ENCODE measurements at regions not wholly inside any gene's neighbourhood (a gene's known extent, or its start where the extent isn't known, plus 50 kb on each side); places are given as distances from the start of the nearest gene placed in this dataset.
"Not testable (repeated sequence)": the region's sequence is repeated elsewhere in the genome, so short reads cannot be mapped to it uniquely, and the experiment has no call there.

DNA sequence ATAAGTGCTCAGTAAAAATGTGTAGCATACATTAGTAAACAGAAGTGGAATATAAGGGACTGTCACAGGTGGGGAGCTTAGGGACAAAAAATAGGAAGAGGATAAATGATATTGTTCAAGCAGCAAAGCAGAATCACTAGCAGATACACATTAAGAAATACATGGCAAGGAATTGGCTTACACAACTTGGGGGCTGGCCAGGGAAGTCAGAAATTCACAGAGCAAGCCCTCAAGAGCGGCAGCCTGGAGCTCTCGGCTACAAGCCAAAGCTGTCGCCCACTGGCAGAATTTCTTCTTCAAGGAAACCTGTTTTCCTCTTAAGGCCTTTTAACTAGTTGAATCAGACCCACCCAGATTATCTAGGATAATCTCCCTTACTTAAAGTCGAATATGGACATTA, 73.0 kb upstream of the SMIM23 start:
- Histone ChIP-seq H3K4me1 (ENCODE audit: control insufficient read depth, insufficient read depth, low read length) (no peaks in the 10 kb centered on the region), H3K9me3 (ENCODE audit: control insufficient read depth in 2 of 2, low read length in 2 of 2) (peaks cover 0 to 9% of the 10 kb centered on the region in 2 donors), H3K9ac (ENCODE audit: low read length in 2 of 2) (no peak overlapping the region), H3K4me3 (ENCODE audit: low read length in 2 of 2) (no peak overlapping the region), H3K27me3 (ENCODE audit: control insufficient read depth in 1 of 2, insufficient read depth in 2 of 2, low read length in 2 of 2) (no peaks in the 10 kb centered on the region), H3K36me3 (ENCODE audit: control insufficient read depth in 2 of 2, insufficient read depth in 2 of 2, low read length in 2 of 2) (no peaks in the 10 kb centered on the region), H3K27ac (ENCODE audit: low read length) (no peak overlapping the region)

GRCh38 chr5:171713152-171713551, 72.5 kb upstream of the SMIM23 start:
- H3K27ac ChIP-seq (ENCODE audit: low read length): no peak overlapping the region
- peaks cover 0 to 9% of the 10 kb centered on the region in 2 donors for H3K9me3 ChIP-seq (ENCODE audit: control insufficient read depth in 2 of 2, low read length in 2 of 2)
- no peak overlapping the region for H3K9ac ChIP-seq (ENCODE audit: low read length in 2 of 2)
- H3K27me3 ChIP-seq (ENCODE audit: control insufficient read depth in 1 of 2, insufficient read depth in 2 of 2, low read length in 2 of 2): no peaks in the 10 kb centered on the region
- no peaks in the 10 kb centered on the region for H3K36me3 ChIP-seq (ENCODE audit: control insufficient read depth in 2 of 2, insufficient read depth in 2 of 2, low read length in 2 of 2)
- no peaks in the 10 kb centered on the region for H3K4me1 ChIP-seq (ENCODE audit: control insufficient read depth, insufficient read depth, low read length)
- no peak overlapping the region for H3K4me3 ChIP-seq (ENCODE audit: low read length in 2 of 2)

DNA sequence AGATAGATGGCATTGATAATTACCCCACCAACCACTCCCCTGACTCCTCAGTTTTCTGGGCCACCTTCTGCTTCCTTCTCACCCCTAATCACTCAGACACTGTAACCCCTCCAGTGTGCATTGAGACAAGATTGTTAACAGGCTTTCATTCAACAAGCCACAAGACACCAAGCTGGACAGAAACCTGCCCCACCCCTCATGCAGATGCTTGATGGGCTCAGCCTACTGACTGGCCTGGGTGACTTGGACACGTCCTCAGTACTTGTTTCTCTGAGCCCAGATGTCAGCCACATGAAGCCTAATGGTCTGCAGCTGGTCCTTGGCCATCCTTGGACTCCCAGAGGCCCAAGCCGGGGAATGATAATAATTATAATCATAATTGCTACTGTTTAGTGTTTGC, 71.4 kb upstream of the SMIM23 start:
- Histone ChIP-seq H3K27ac (ENCODE audit: low read length) (no peak overlapping the region), H3K4me3 (ENCODE audit: low read length in 2 of 2) (no peak overlapping the region), H3K36me3 (ENCODE audit: control insufficient read depth in 2 of 2, insufficient read depth in 2 of 2, low read length in 2 of 2) (no peaks in the 10 kb centered on the region), H3K9ac (ENCODE audit: low read length in 2 of 2) (no peak overlapping the region), H3K27me3 (ENCODE audit: control insufficient read depth in 1 of 2, insufficient read depth in 2 of 2, low read length in 2 of 2) (no peaks in the 10 kb centered on the region), H3K4me1 (ENCODE audit: control insufficient read depth, insufficient read depth, low read length) (no peaks in the 10 kb centered on the region), H3K9me3 (ENCODE audit: control insufficient read depth in 2 of 2, low read length in 2 of 2) (peaks cover 0 to 9% of the 10 kb centered on the region in 2 donors)

- no peaks in the 10 kb centered on the region for H3K36me3 ChIP-seq (ENCODE audit: control insufficient read depth in 2 of 2, insufficient read depth in 2 of 2, low read length in 2 of 2)
- H3K9ac ChIP-seq (ENCODE audit: low read length in 2 of 2): no peak overlapping the region
Measured at GRCh38 chr5:171714851-171715250, 70.8 kb upstream of the SMIM23 start.

GRCh38 chr5:171715551-171715950, 70.1 kb upstream of the SMIM23 start:
- Histone ChIP-seq H3K36me3 (ENCODE audit: control insufficient read depth in 2 of 2, insufficient read depth in 2 of 2, low read length in 2 of 2) (no peaks in the 10 kb centered on the region), H3K9ac (ENCODE audit: low read length in 2 of 2) (no peak overlapping the region), H3K27me3 (ENCODE audit: control insufficient read depth in 1 of 2, insufficient read depth in 2 of 2, low read length in 2 of 2) (no peaks in the 10 kb centered on the region), H3K27ac (ENCODE audit: low read length) (no peak overlapping the region), H3K9me3 (ENCODE audit: control insufficient read depth in 2 of 2, low read length in 2 of 2) (peaks cover 0 to 9% of the 10 kb centered on the region in 2 donors), H3K4me1 (ENCODE audit: control insufficient read depth, insufficient read depth, low read length) (no peaks in the 10 kb centered on the region), H3K4me3 (ENCODE audit: low read length in 2 of 2) (no peak overlapping the region)

More at GRCh38 chr5:171714851-171715250, 70.8 kb upstream of the SMIM23 start:
- H3K4me1 ChIP-seq (ENCODE audit: control insufficient read depth, insufficient read depth, low read length): no peaks in the 10 kb centered on the region
- H3K4me3 ChIP-seq (ENCODE audit: low read length in 2 of 2): no peak overlapping the region
- no peak overlapping the region for H3K27ac ChIP-seq (ENCODE audit: low read length)
- H3K27me3 ChIP-seq (ENCODE audit: control insufficient read depth in 1 of 2, insufficient read depth in 2 of 2, low read length in 2 of 2): no peaks in the 10 kb centered on the region
- H3K9me3 ChIP-seq (ENCODE audit: control insufficient read depth in 2 of 2, low read length in 2 of 2): peaks cover 0 to 9% of the 10 kb centered on the region in 2 donors

- H3K4me1 ChIP-seq (ENCODE audit: control insufficient read depth, insufficient read depth, low read length): no peaks in the 10 kb centered on the region
- H3K27me3 ChIP-seq (ENCODE audit: control insufficient read depth in 1 of 2, insufficient read depth in 2 of 2, low read length in 2 of 2): no peaks in the 10 kb centered on the region
- no peak overlapping the region for H3K9ac ChIP-seq (ENCODE audit: low read length in 2 of 2)
- H3K36me3 ChIP-seq (ENCODE audit: control insufficient read depth in 2 of 2, insufficient read depth in 2 of 2, low read length in 2 of 2): no peaks in the 10 kb centered on the region
- H3K9me3 ChIP-seq (ENCODE audit: control insufficient read depth in 2 of 2, low read length in 2 of 2): peaks cover 0 to 3% of the 10 kb centered on the region in 2 donors
- H3K27ac ChIP-seq (ENCODE audit: low read length): no peak overlapping the region
- no peak overlapping the region for H3K4me3 ChIP-seq (ENCODE audit: low read length in 2 of 2)
Measured at GRCh38 chr5:171720086-171720485, 65.5 kb upstream of the SMIM23 start.

DNA sequence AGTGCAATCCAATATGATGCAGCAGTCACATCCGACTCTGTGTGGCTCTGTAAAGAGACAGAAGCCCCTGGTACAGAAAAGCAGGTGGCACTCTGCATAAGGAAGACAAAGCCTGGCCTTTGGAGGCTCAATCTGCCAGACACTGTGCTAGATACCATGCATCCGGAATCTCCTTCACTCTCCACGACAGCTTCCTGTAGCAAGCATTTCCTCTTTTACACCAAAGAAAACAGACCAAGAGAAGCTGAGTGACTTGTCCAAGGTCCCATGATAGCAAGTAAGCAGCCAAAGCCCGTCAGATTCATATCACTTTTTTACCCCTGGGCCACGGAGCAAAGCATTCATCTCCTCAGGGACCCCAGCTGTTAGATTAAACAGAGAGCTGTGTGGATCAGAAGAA, 64.2 kb upstream of the SMIM23 start:
- Histone ChIP-seq H3K4me3 (ENCODE audit: low read length in 2 of 2) (no peak overlapping the region), H3K4me1 (ENCODE audit: control insufficient read depth, insufficient read depth, low read length) (no peaks in the 10 kb centered on the region), H3K9me3 (ENCODE audit: control insufficient read depth in 2 of 2, low read length in 2 of 2) (peaks cover 0 to 11% of the 10 kb centered on the region in 2 donors), H3K27me3 (ENCODE audit: control insufficient read depth in 1 of 2, insufficient read depth in 2 of 2, low read length in 2 of 2) (no peaks in the 10 kb centered on the region), H3K36me3 (ENCODE audit: control insufficient read depth in 2 of 2, insufficient read depth in 2 of 2, low read length in 2 of 2) (no peaks in the 10 kb centered on the region), H3K9ac (ENCODE audit: low read length in 2 of 2) (no peak overlapping the region), H3K27ac (ENCODE audit: low read length) (no peak overlapping the region)

DNA sequence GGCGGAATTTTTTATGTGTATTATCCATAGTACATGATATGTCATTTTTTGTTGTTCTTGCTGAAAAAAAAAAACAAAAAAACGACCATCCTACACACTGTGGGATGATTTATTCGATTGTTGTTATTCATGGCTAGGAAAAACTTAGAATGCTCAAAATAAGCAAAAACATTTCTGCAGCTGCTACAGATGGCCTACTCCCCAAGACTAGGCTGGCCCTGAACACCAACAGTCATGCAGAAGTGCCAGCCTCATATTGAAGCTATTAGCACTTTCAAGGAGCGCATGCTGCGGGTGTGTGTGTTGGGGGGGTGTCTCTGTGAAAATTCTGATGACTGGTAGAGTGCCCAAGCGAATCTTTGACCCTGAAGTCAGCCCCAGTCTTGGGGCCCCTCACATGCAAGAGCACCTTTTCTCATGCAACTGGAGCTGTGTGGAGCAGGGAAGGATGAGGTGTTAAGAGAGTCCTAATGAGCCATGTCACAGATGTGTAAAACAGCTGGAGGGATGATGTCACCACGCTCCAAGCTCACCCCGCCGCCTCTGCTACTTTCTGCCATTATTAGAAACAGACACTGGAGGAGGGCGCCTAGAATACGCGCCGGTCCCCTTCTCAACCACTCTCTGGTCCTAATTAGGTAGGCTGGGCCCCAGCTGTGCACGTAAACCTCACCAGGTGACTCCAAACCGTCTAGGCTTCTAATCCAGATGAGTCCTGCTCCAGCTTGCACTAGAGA, 61.0 kb upstream of the SMIM23 start:
- no peaks in the 10 kb centered on the region for H3K4me1 ChIP-seq (ENCODE audit: control insufficient read depth, insufficient read depth, low read length)

GRCh38 chr5:171725205-171725601, 60.4 kb upstream of the SMIM23 start:
- no peaks in the 10 kb centered on the region for H3K27me3 ChIP-seq (ENCODE audit: control insufficient read depth in 1 of 2, insufficient read depth in 2 of 2, low read length in 2 of 2)
- no peak overlapping the region for H3K27ac ChIP-seq (ENCODE audit: low read length)
- H3K4me1 ChIP-seq (ENCODE audit: control insufficient read depth, insufficient read depth, low read length): no peaks in the 10 kb centered on the region
- no peak overlapping the region for H3K4me3 ChIP-seq (ENCODE audit: low read length in 2 of 2)
- peaks cover 0 to 13% of the 10 kb centered on the region in 2 donors for H3K9me3 ChIP-seq (ENCODE audit: control insufficient read depth in 2 of 2, low read length in 2 of 2)
- H3K9ac ChIP-seq (ENCODE audit: low read length in 2 of 2): no peak overlapping the region
- H3K36me3 ChIP-seq (ENCODE audit: control insufficient read depth in 2 of 2, insufficient read depth in 2 of 2, low read length in 2 of 2): no peaks in the 10 kb centered on the region

More for the DNA sequence above, 61.0 kb upstream of the SMIM23 start:
- Histone ChIP-seq H3K36me3 (ENCODE audit: control insufficient read depth in 2 of 2, insufficient read depth in 2 of 2, low read length in 2 of 2) (no peaks in the 10 kb centered on the region), H3K4me3 (ENCODE audit: low read length in 2 of 2) (no peak overlapping the region), H3K27me3 (ENCODE audit: control insufficient read depth in 1 of 2, insufficient read depth in 2 of 2, low read length in 2 of 2) (no peaks in the 10 kb centered on the region), H3K9me3 (ENCODE audit: control insufficient read depth in 2 of 2, low read length in 2 of 2) (peaks cover 0 to 13% of the 10 kb centered on the region in 2 donors), H3K27ac (ENCODE audit: low read length) (no peak overlapping the region), H3K9ac (ENCODE audit: low read length in 2 of 2) (no peak overlapping the region)

GRCh38 chr5:171726819-171727218, 58.8 kb upstream of the SMIM23 start:
- not testable (repeated sequence) for H3K9me3 ChIP-seq (ENCODE audit: control insufficient read depth in 2 of 2, low read length in 2 of 2); H3K27me3 ChIP-seq (ENCODE audit: control insufficient read depth in 1 of 2, insufficient read depth in 2 of 2, low read length in 2 of 2); H3K4me1 ChIP-seq (ENCODE audit: control insufficient read depth, insufficient read depth, low read length); H3K4me3 ChIP-seq (ENCODE audit: low read length in 2 of 2); H3K27ac ChIP-seq (ENCODE audit: low read length); H3K36me3 ChIP-seq (ENCODE audit: control insufficient read depth in 2 of 2, insufficient read depth in 2 of 2, low read length in 2 of 2); H3K9ac ChIP-seq (ENCODE audit: low read length in 2 of 2)

DNA sequence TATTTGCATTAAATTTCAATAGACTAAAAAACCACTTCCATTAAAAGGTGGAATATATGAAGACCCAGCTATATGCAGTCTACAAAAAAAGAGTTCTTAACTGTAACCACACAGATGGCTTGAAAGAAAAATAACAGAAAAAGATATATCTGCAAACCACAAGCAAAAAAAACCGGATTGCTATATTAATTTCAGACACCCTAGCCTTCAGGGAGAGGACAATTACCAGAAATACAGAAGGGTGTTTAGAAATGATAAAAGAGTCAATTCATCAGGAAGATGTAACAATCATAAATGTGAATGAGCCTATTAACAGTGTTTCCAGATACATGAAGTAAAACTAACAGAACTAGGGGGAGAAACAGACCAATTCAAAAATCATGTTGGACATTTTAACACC, 56.9 kb upstream of the SMIM23 start:
- no peaks in the 10 kb centered on the region for H3K4me1 ChIP-seq (ENCODE audit: control insufficient read depth, insufficient read depth, low read length)

More for the DNA sequence above, 56.9 kb upstream of the SMIM23 start:
- Histone ChIP-seq H3K36me3 (ENCODE audit: control insufficient read depth in 2 of 2, insufficient read depth in 2 of 2, low read length in 2 of 2) (no peaks in the 10 kb centered on the region), H3K27ac (ENCODE audit: low read length) (no peak overlapping the region), H3K27me3 (ENCODE audit: control insufficient read depth in 1 of 2, insufficient read depth in 2 of 2, low read length in 2 of 2) (no peaks in the 10 kb centered on the region), H3K9ac (ENCODE audit: low read length in 2 of 2) (no peak overlapping the region), H3K9me3 (ENCODE audit: control insufficient read depth in 2 of 2, low read length in 2 of 2) (peaks cover 0 to 10% of the 10 kb centered on the region in 2 donors), H3K4me3 (ENCODE audit: low read length in 2 of 2) (no peak overlapping the region)
